Natural killer cell (primary cell): ENCODE measurements at regions not wholly inside any gene's neighbourhood (a gene's known extent, or its start where the extent isn't known, plus 50 kb on each side); places are given as distances from the start of the nearest gene placed in this dataset.

Experiments used
- ATAC-seq, 3 donors: fragments of 150-1000 bp in 2 of 3; fragments of 200-7000 bp in 1 of 3; cut with Tn5 transposase; 1 replicate in 1 of 3; 2 replicates in 2 of 3; pipeline ENCODE4 v1.10.0; 2021; ENCODE audit warnings: mild to moderate bottlenecking in 2 of 3, moderate library complexity in 2 of 3
- DNase-seq, 2 donors: peaks; one replicate each; pipeline versions ENCODE4 v3.0.0 to v3.0.0-alpha.2; 2013 to 2021; ENCODE audit warnings: mixed read lengths in 1 of 2
- H3K27ac ChIP-seq: one replicate; pipeline ENCODE4 v1.5.1; 2013; ENCODE audit warnings: mild to moderate bottlenecking, low read length
- H3K27me3 ChIP-seq: one replicate; pipeline ENCODE4 v1.6.1; 2013; ENCODE audit warnings: low read length; ENCODE audit not compliant: control insufficient read depth, insufficient read depth
- H3K36me3 ChIP-seq: one replicate; pipeline ENCODE4 v1.6.1; 2013; ENCODE audit warnings: low read length; ENCODE audit not compliant: control insufficient read depth, insufficient read depth
- H3K4me1 ChIP-seq: one replicate; pipeline ENCODE4 v1.6.1; 2013; ENCODE audit warnings: low read length; ENCODE audit not compliant: control insufficient read depth, insufficient read depth
- H3K4me3 ChIP-seq: one replicate; pipeline ENCODE4 v1.5.1; 2013; ENCODE audit warnings: low read length
- H3K9me3 ChIP-seq: one replicate; pipeline ENCODE4 v1.6.1; 2013; ENCODE audit warnings: low read length; ENCODE audit not compliant: control insufficient read depth, insufficient read depth
- H3K27ac Mint-ChIP-seq, 2 donors: one replicate each; pipeline ENCODE4 v1.8.0; 2022; ENCODE audit warnings: mild to moderate bottlenecking in 2 of 2, mixed read lengths in 2 of 2, moderate library complexity in 1 of 2
- H3K27me3 Mint-ChIP-seq, 2 donors: one replicate each; pipeline ENCODE4 v1.8.0; 2022; ENCODE audit warnings: low read depth in 2 of 2, mixed read lengths in 2 of 2
- H3K36me3 Mint-ChIP-seq: one replicate; pipeline ENCODE4 v1.8.0; 2022; ENCODE audit warnings: mixed read lengths
- H3K4me1 Mint-ChIP-seq, 2 donors: one replicate each; pipeline ENCODE4 v1.8.0; 2022; ENCODE audit warnings: mixed read lengths in 2 of 2
- H3K4me3 Mint-ChIP-seq: one replicate; pipeline ENCODE4 v1.8.0; 2022; ENCODE audit warnings: mild to moderate bottlenecking, moderate library complexity, mixed read lengths
- H3K9me3 Mint-ChIP-seq, 2 donors: one replicate each; pipeline ENCODE4 v1.8.0; 2022; ENCODE audit warnings: mixed read lengths in 2 of 2
- WGBS: methylation state at CpG from one replicate; pipeline ENCODE4 v1.1.7; 2013; ENCODE audit warnings: missing lambda C conversion rate; ENCODE audit not compliant: insufficient coverage; 5-methylcytosine and 5-hydroxymethylcytosine counted together
- intact Hi-C: fragments of 100-400 bp; cut with micrococcal nuclease; formaldehyde crosslinking; loops from one replicate; pipeline ENCODE4 v1.14.2; 2022
- TF ChIP-seq, protein P1 (sequence below): fragments of 200-600 bp; IDR thresholded peaks from one replicate; pipeline ENCODE4 v1.8.0; 2022; ENCODE audit warnings: antibody characterized with exemption

DNA sequence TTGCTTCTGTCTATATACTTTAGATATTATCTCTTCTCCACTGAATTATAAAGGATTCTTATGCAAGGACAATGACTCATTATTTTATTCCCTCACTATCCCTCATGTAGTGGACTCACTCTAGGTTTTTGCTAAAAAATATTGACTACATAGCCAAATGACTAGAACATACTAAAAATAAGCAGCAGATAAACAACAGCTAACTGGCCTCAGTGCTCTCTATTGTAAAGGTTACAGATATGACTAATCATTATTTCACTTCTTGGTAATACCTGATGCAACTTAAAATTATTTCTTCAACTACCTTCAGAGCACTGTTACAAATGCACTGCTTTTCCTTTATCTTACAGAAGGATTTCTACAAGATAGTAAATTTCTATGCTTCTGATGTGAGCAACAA lies 147.6 kb upstream of the DEPDC1 start:
- TF ChIP-seq, protein P1, sequence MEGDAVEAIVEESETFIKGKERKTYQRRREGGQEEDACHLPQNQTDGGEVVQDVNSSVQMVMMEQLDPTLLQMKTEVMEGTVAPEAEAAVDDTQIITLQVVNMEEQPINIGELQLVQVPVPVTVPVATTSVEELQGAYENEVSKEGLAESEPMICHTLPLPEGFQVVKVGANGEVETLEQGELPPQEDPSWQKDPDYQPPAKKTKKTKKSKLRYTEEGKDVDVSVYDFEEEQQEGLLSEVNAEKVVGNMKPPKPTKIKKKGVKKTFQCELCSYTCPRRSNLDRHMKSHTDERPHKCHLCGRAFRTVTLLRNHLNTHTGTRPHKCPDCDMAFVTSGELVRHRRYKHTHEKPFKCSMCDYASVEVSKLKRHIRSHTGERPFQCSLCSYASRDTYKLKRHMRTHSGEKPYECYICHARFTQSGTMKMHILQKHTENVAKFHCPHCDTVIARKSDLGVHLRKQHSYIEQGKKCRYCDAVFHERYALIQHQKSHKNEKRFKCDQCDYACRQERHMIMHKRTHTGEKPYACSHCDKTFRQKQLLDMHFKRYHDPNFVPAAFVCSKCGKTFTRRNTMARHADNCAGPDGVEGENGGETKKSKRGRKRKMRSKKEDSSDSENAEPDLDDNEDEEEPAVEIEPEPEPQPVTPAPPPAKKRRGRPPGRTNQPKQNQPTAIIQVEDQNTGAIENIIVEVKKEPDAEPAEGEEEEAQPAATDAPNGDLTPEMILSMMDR = no peak
- no peaks in the 10 kb centered on the region for H3K4me1 ChIP-seq
- H3K27ac ChIP-seq = no peak overlapping the region
- H3K9me3 Mint-ChIP-seq = peaks cover 6 to 10% of the 10 kb centered on the region in 2 donors
- no peak overlapping the region for H3K4me3 Mint-ChIP-seq
- H3K9me3 ChIP-seq = no peaks in the 10 kb centered on the region
- no peaks in the 10 kb centered on the region for H3K4me1 Mint-ChIP-seq
- H3K4me3 ChIP-seq = no peak overlapping the region
- no peak for ATAC-seq
- DNase-seq = no peak
- no peak overlapping the region for H3K27ac Mint-ChIP-seq
- no peaks in the 10 kb centered on the region for H3K36me3 ChIP-seq
- no peaks in the 10 kb centered on the region for H3K27me3 ChIP-seq
- H3K27me3 Mint-ChIP-seq = no peaks in the 10 kb centered on the region
- intact Hi-C loops = no loop called here
- H3K36me3 Mint-ChIP-seq = no peaks in the 10 kb centered on the region

DNA sequence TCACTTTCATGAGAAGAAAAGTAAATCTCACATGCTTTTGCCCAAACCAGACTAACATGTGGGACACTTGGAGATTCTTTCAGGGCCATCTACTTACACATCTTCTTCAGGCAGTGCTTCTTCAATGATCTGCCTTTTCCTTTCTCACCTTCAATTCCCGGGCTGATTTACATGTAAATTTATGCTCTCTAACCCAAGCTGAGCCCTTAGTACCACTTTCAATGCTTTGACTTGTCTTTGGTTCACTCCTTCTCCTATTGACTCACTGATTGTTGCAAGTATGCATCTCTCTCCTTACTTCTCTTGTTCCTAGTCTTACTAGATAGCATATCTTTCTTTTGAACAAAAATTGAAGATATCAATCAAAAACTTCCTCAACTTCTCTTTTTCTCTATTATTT lies 154.2 kb upstream of the DEPDC1 start:
- Mint-ChIP-seq H3K27me3 (no peaks in the 10 kb centered on the region), H3K27ac (no peak overlapping the region), H3K9me3 (peaks cover 13 to 18% of the 10 kb centered on the region in 2 donors), H3K36me3 (no peaks in the 10 kb centered on the region), H3K4me3 (no peak overlapping the region), H3K4me1 (no peaks in the 10 kb centered on the region)
- DNase-seq (no peak), ATAC-seq (no peak)
- H3K36me3 ChIP-seq = no peaks in the 10 kb centered on the region
- WGBS = 49% methylated on average over 1 of the region's 1 CpG
- TF ChIP-seq, protein P1 = no peak
- no peaks in the 10 kb centered on the region for H3K27me3 ChIP-seq
- intact Hi-C loops = no loop called here
- no peaks in the 10 kb centered on the region for H3K9me3 ChIP-seq
- no peak overlapping the region for H3K4me3 ChIP-seq
- H3K27ac ChIP-seq = no peak overlapping the region
- no peaks in the 10 kb centered on the region for H3K4me1 ChIP-seq

DNA sequence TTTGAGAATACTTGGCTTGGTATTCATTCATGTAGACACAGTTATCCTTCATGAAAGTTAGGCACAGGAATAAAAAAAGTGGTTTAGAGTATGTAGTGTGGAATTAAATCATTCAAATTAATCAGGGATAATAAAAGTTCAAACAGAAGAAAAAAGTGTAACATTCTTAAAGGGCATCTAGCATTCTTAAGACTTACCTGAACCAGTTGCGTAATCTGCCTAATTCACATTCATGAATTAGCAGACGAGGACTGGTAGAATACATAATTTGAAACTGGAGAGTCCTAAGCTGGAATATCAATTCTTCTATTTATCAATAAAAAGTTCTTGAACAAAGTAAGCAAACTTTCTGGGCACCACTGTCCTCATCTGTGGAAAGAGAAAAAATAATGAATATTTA lies 157.0 kb upstream of the DEPDC1 start:
- 100% methylated on average over 1 of the region's 2 CpGs for WGBS
- peaks cover 10 to 25% of the 10 kb centered on the region in 2 donors for H3K9me3 Mint-ChIP-seq
- H3K4me3 ChIP-seq = no peak overlapping the region
- no peaks in the 10 kb centered on the region for H3K27me3 ChIP-seq
- no peaks in the 10 kb centered on the region for H3K27me3 Mint-ChIP-seq
- H3K4me3 Mint-ChIP-seq = no peak overlapping the region
- no peaks in the 10 kb centered on the region for H3K4me1 Mint-ChIP-seq
- no peaks in the 10 kb centered on the region for H3K9me3 ChIP-seq
- DNase-seq (no peak), ATAC-seq (no peak)
- no peak overlapping the region for H3K27ac Mint-ChIP-seq
- no peaks in the 10 kb centered on the region for H3K4me1 ChIP-seq
- H3K36me3 ChIP-seq = no peaks in the 10 kb centered on the region
- H3K36me3 Mint-ChIP-seq = no peaks in the 10 kb centered on the region
- H3K27ac ChIP-seq = no peak overlapping the region
- TF ChIP-seq, protein P1 = no peak
- intact Hi-C loops = no loop called here

DNA sequence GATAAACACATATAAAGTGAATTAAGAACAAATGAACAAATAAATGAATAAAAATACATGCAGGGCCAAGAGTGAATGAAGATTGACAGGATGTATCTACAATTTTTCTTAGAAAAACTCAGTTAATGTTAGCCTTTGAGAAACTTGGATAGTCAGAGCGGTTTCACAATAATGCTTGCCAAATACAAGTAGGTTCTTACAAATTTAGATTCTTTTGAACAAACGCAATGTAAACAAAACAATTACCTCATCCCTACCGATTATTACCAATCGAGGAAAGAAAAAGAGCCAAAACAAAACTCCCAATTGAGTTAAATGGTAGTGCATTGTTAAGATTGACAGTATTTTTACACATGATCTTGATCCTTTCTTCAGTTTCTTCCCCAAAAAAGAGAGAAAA lies 176.9 kb upstream of the DEPDC1 start:
- ATAC-seq = no peak
- H3K27ac Mint-ChIP-seq = no peak overlapping the region
- peaks cover 6 to 13% of the 10 kb centered on the region in 2 donors for H3K9me3 Mint-ChIP-seq
- no peaks in the 10 kb centered on the region for H3K4me1 Mint-ChIP-seq
- H3K27ac ChIP-seq = no peak overlapping the region
- 100% methylated on average over 2 of the region's 4 CpGs for WGBS
- H3K36me3 ChIP-seq = no peaks in the 10 kb centered on the region
- no peaks in the 10 kb centered on the region for H3K9me3 ChIP-seq
- TF ChIP-seq, protein P1 = no peak
- H3K36me3 Mint-ChIP-seq = no peaks in the 10 kb centered on the region
- H3K27me3 ChIP-seq = no peaks in the 10 kb centered on the region
- H3K27me3 Mint-ChIP-seq = no peaks in the 10 kb centered on the region
- DNase-seq = no peak
- H3K4me1 ChIP-seq = no peaks in the 10 kb centered on the region
- H3K4me3 Mint-ChIP-seq = no peak overlapping the region
- no peak overlapping the region for H3K4me3 ChIP-seq
- intact Hi-C loops = no loop called here
